WERI-Rb-1 (cell line): ENCODE measurements at regions not wholly inside any gene's neighbourhood (a gene's known extent, or its start where the extent isn't known, plus 50 kb on each side); places are given as distances from the start of the nearest gene placed in this dataset.
"Not testable (repeated sequence)": the region's sequence is repeated elsewhere in the genome, so short reads cannot be mapped to it uniquely, and the experiment has no call there.

Experiments used
- DNase-seq: peaks from one replicate; pipeline ENCODE4 v3.0.0-alpha.2; 2020
- H3K27ac ChIP-seq: fragments of 250-450 bp; sonication (Bioruptor Pico); 2 replicates; pipeline ENCODE4 v1.5.1; 2020; ENCODE audit warnings: mild to moderate bottlenecking, moderate library complexity
- H3K27me3 ChIP-seq: fragments of 250-450 bp; sonication (Bioruptor Pico); 2 replicates; pipeline ENCODE4 v1.5.1; 2021; ENCODE audit warnings: mild to moderate bottlenecking, low read depth, moderate library complexity; ENCODE audit not compliant: insufficient read depth, severe bottlenecking
- H3K36me3 ChIP-seq: fragments of 250-450 bp; sonication (Bioruptor Pico); 2 replicates; pipeline ENCODE4 v1.5.1; 2020; ENCODE audit warnings: mild to moderate bottlenecking, moderate library complexity
- H3K4me3 ChIP-seq: 2 replicates; pipeline ENCODE4 v1.5.1; 2011; ENCODE audit warnings: low read depth, mild to moderate bottlenecking, control low read depth, low read length
- H3K9me3 ChIP-seq: fragments of 250-450 bp; sonication (Bioruptor Pico); 2 replicates; pipeline ENCODE4 v1.5.1; 2021; ENCODE audit warnings: mild to moderate bottlenecking, moderate library complexity; ENCODE audit not compliant: severe bottlenecking
- CTCF ChIP-seq: IDR thresholded peaks from 2 replicates; pipeline ENCODE4 v1.5.1; 2011; ENCODE audit warnings: low read depth, mild to moderate bottlenecking, control low read depth, inconsistent platforms, low read length

GRCh38 chr11:3583476-3583875, 58.3 kb downstream of the ART5 start:
- H3K27ac ChIP-seq, H3K9me3 ChIP-seq, H3K36me3 ChIP-seq, H3K27me3 ChIP-seq, DNase-seq, H3K4me3 ChIP-seq: not testable (repeated sequence)

GRCh38 chr11:3581389-3581725, 60.4 kb downstream of the ART5 start:
- not testable (repeated sequence) for H3K9me3 ChIP-seq, H3K27ac ChIP-seq, DNase-seq, H3K27me3 ChIP-seq, H3K36me3 ChIP-seq, H3K4me3 ChIP-seq

- peak; percentile 62 for DNase-seq
- not testable (repeated sequence) for H3K27me3 ChIP-seq, H3K27ac ChIP-seq, H3K9me3 ChIP-seq, H3K36me3 ChIP-seq
- peak overlapping the region; percentile 59 for H3K4me3 ChIP-seq
- TF ChIP-seq CTCF, result peak; percentile 75
Observed at GRCh38 chr11:3580487-3581388, 61.1 kb downstream of the ART5 start.

GRCh38 chr11:3579600-3580459, 62.0 kb downstream of the ART5 start:
- not testable (repeated sequence) for DNase-seq, H3K4me3 ChIP-seq, H3K9me3 ChIP-seq, H3K27me3 ChIP-seq, H3K36me3 ChIP-seq, H3K27ac ChIP-seq

GRCh38 chr11:3576066-3576604, 65.7 kb downstream of the ART5 start:
- not testable (repeated sequence) for H3K9me3 ChIP-seq, H3K27ac ChIP-seq, H3K4me3 ChIP-seq, DNase-seq, H3K36me3 ChIP-seq, H3K27me3 ChIP-seq

GRCh38 chr11:3572976-3573647, 68.7 kb downstream of the ART5 start:
- H3K36me3 ChIP-seq, H3K27me3 ChIP-seq, H3K27ac ChIP-seq, H3K9me3 ChIP-seq, H3K4me3 ChIP-seq, DNase-seq: not testable (repeated sequence)

- H3K4me3 ChIP-seq, H3K27ac ChIP-seq, DNase-seq, H3K9me3 ChIP-seq, H3K27me3 ChIP-seq, H3K36me3 ChIP-seq: not testable (repeated sequence)
Observed at GRCh38 chr11:3571752-3572151, 70.0 kb downstream of the ART5 start.

GRCh38 chr11:3565838-3566237, 76.0 kb downstream of the ART5 start:
- H3K9me3 ChIP-seq, H3K27me3 ChIP-seq, H3K27ac ChIP-seq, H3K36me3 ChIP-seq, H3K4me3 ChIP-seq, DNase-seq: not testable (repeated sequence)

- not testable (repeated sequence) for H3K9me3 ChIP-seq, DNase-seq
- peak; percentile 28; the same call in 1 of the 2 replicates for TF ChIP-seq CTCF
Observed at GRCh38 chr11:3564383-3564782, 77.4 kb downstream of the ART5 start.

GRCh38 chr11:3554621-3555020, 87.2 kb downstream of the ART5 start:
- H3K4me3 ChIP-seq, DNase-seq, H3K36me3 ChIP-seq, H3K9me3 ChIP-seq, H3K27ac ChIP-seq, H3K27me3 ChIP-seq: not testable (repeated sequence)

More at GRCh38 chr11:3564383-3564782, 77.4 kb downstream of the ART5 start:
- not testable (repeated sequence) for H3K36me3 ChIP-seq, H3K4me3 ChIP-seq, H3K27ac ChIP-seq, H3K27me3 ChIP-seq

GRCh38 chr11:3544990-3545389, 96.8 kb downstream of the ART5 start:
- not testable (repeated sequence) for H3K36me3 ChIP-seq, DNase-seq, H3K27me3 ChIP-seq, H3K27ac ChIP-seq, H3K4me3 ChIP-seq, H3K9me3 ChIP-seq

- not testable (repeated sequence) for H3K27me3 ChIP-seq, H3K27ac ChIP-seq, H3K4me3 ChIP-seq, H3K9me3 ChIP-seq, DNase-seq, H3K36me3 ChIP-seq
Observed at GRCh38 chr11:3538220-3538619, 103.6 kb downstream of the ART5 start.
